ENCODE measurements at regions not wholly inside any gene's neighbourhood (a gene's known extent, or its start where the extent isn't known, plus 50 kb on each side); places are given as distances from the start of the nearest gene placed in this dataset.
A peak's percentile ranks its signal among the peaks of the same experiment; 100 is the strongest.

DNA sequence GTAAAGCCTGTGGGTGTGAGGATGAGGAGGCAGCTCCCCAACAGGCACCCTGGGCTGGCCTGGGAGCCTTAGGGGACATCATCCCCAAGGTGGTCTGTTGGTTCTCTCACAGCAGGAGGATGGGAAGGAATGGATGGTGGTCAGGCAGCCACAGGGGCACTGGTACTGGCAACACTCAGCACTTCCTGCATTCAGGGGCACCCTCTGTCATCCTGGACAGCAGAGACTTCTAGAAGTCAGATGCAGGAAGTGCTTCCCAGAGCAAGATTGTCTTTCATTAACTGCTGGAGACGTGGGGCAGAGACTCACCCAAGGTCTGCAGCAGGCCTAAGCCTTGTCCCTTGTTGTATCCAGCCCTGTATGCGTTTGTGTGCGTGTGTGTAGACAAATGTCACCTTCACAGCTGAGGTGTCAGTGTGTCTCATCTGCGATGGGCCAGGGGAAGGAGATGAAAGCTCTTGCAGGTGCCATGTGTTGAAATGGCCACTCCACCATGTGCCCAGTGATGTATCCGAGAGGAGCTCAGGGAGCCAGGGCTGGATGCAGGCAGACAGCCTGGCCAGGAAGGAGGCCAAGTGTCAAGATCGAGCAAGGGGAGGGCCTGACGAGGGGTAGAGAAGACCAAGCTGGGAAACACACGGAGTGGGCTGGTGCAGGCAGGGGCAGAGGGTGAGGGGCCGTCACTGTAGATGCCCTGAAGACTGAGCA lies 85.1 kb downstream of the PITPNM2 start:
- Histone ChIP-seq H3K27ac (replicated peaks) (no peak overlapping the region), H3K4me3 (replicated peaks; ENCODE audit: insufficient read depth, low read length) (no peak overlapping the region), H3K27me3 (ENCODE audit: insufficient read depth, poor library complexity, severe bottlenecking) (no peaks in the 10 kb centered on the region)
- DNase-seq (ENCODE audit: low read depth in 1 of 2, low spot score in 1 of 2) = no peak
- TF ChIP-seq POLR2AphosphoS5 (IDR thresholded peaks at IDR 0.05; ENCODE audit: low read depth) (no peak), REST (IDR thresholded peaks at IDR 0.05; ENCODE audit: insufficient replicate concordance, low read depth) (no peak), GABPA (IDR thresholded peaks at IDR 0.05; ENCODE audit: low read depth) (no peak), SPI1 (IDR thresholded peaks at IDR 0.05; ENCODE audit: borderline replicate concordance, low read depth) (no peak)
- TF ChIP-seq, protein P1, sequence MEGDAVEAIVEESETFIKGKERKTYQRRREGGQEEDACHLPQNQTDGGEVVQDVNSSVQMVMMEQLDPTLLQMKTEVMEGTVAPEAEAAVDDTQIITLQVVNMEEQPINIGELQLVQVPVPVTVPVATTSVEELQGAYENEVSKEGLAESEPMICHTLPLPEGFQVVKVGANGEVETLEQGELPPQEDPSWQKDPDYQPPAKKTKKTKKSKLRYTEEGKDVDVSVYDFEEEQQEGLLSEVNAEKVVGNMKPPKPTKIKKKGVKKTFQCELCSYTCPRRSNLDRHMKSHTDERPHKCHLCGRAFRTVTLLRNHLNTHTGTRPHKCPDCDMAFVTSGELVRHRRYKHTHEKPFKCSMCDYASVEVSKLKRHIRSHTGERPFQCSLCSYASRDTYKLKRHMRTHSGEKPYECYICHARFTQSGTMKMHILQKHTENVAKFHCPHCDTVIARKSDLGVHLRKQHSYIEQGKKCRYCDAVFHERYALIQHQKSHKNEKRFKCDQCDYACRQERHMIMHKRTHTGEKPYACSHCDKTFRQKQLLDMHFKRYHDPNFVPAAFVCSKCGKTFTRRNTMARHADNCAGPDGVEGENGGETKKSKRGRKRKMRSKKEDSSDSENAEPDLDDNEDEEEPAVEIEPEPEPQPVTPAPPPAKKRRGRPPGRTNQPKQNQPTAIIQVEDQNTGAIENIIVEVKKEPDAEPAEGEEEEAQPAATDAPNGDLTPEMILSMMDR (IDR thresholded peaks at IDR 0.05; ENCODE audit: insufficient read depth, low read length) = no peak

- TF ChIP-seq, protein P1 (IDR thresholded peaks at IDR 0.05; ENCODE audit: insufficient read depth, low read length) = no peak
- TF ChIP-seq GABPA (IDR thresholded peaks at IDR 0.05; ENCODE audit: low read depth) = no peak
- TF ChIP-seq POLR2AphosphoS5 (IDR thresholded peaks at IDR 0.05; ENCODE audit: low read depth) = no peak
- TF ChIP-seq SPI1 (IDR thresholded peaks at IDR 0.05; ENCODE audit: borderline replicate concordance, low read depth) = no peak
- no peak for TF ChIP-seq REST (IDR thresholded peaks at IDR 0.05; ENCODE audit: insufficient replicate concordance, low read depth)
- DNase-seq (ENCODE audit: low read depth in 1 of 2, low spot score in 1 of 2) = no peak
- Histone ChIP-seq H3K27me3 (ENCODE audit: insufficient read depth, poor library complexity, severe bottlenecking) (no peaks in the 10 kb centered on the region), H3K27ac (replicated peaks) (no peak overlapping the region), H3K4me3 (replicated peaks; ENCODE audit: insufficient read depth, low read length) (no peak overlapping the region)
These were observed 84.6 kb downstream of the ARL6IP4 start for GRCh38 chr12:123064885-123065619.

- Histone ChIP-seq H3K4me3 (replicated peaks; ENCODE audit: insufficient read depth, low read length) (no peak overlapping the region), H3K27me3 (ENCODE audit: insufficient read depth, poor library complexity, severe bottlenecking) (no peaks in the 10 kb centered on the region), H3K27ac (replicated peaks) (no peak overlapping the region)
- no peak for DNase-seq (ENCODE audit: low read depth in 1 of 2, low spot score in 1 of 2)
- no peak for TF ChIP-seq GABPA (IDR thresholded peaks at IDR 0.05; ENCODE audit: low read depth)
- no peak for TF ChIP-seq POLR2AphosphoS5 (IDR thresholded peaks at IDR 0.05; ENCODE audit: low read depth)
These were observed 83.9 kb downstream of the ARL6IP4 start for GRCh38 chr12:123064366-123064765.

DNA sequence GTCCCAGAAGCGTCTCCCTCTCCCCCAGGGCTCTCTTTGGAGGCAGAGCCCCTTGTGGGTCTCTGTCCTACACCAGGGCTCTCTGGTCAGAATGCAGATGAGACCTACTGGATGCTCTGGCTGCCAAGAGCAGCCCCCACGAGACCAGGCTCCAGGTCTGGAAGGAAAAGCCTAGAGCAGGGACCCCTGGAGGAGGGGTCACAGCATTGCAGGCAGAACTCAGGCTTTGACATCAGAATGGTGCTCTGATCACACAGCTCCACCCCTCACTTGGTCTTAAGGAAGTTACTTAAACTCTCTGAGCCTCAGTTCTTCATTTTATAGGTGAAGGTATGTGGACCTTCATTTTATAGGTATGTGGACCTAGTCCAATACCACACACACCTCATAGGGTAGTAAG lies 83.1 kb downstream of the ARL6IP4 start:
- Histone ChIP-seq H3K27ac (replicated peaks) (no peak overlapping the region), H3K4me3 (replicated peaks; ENCODE audit: insufficient read depth, low read length) (no peak overlapping the region), H3K27me3 (ENCODE audit: insufficient read depth, poor library complexity, severe bottlenecking) (no peaks in the 10 kb centered on the region)
- DNase-seq (ENCODE audit: low read depth in 1 of 2, low spot score in 1 of 2) = peak; percentile 17 to 35
- TF ChIP-seq GABPA (IDR thresholded peaks at IDR 0.05; ENCODE audit: low read depth) (no peak), SPI1 (IDR thresholded peaks at IDR 0.05; ENCODE audit: borderline replicate concordance, low read depth) (no peak), REST (IDR thresholded peaks at IDR 0.05; ENCODE audit: insufficient replicate concordance, low read depth) (no peak), POLR2AphosphoS5 (IDR thresholded peaks at IDR 0.05; ENCODE audit: low read depth) (no peak)
- TF ChIP-seq, protein P1 (IDR thresholded peaks at IDR 0.05; ENCODE audit: insufficient read depth, low read length) = no peak

All from HL-60 (cell line).